Endothelial cell of umbilical vein (primary cell): ENCODE measurements at regions not wholly inside any gene's neighbourhood (a gene's known extent, or its start where the extent isn't known, plus 50 kb on each side); places are given as distances from the start of the nearest gene placed in this dataset.

Experiments
- BruUV-seq: library from RNA; stranded (reverse); fragments of 400-500 nt; replicated peaks from 2 replicates; lab custom pipeline; 2021; lab: Mats Ljungman, UMichigan
- CTCF ChIA-PET: fragments of 300-600, 350-600 bp; sonication (Branson Sonifier 250); formaldehyde crosslinking; loops from one replicate; lab custom pipeline; 2021; ENCODE audit warnings: antibody characterized with exemption, inconsistent platforms; lab: Charles Lee
- POLR2A ChIA-PET: fragments of 300-600, 350-600 bp; sonication (Branson Sonifier 250); formaldehyde crosslinking; loops from one replicate; lab custom pipeline; 2021; ENCODE audit warnings: antibody characterized with exemption, inconsistent platforms; lab: Charles Lee
- DNase-seq: peaks from one replicate; pipeline ENCODE4 v3.0.0-alpha.2; 2011; ENCODE audit warnings: low read depth, low spot score
- FAIRE-seq: peaks from 2 replicates; lab custom pipeline; 2011; peaks lifted over from hg19 to GRCh38; lab: Jason Lieb, UNC
- H2AFZ ChIP-seq: 2 replicates; pipeline ENCODE4 v1.6.0; 2012; ENCODE audit warnings: low read depth, low read length, control low read depth, inconsistent platforms
- H3K27ac ChIP-seq: 2 replicates; pipeline ENCODE4 v1.5.1; 2011; ENCODE audit warnings: low read depth, mild to moderate bottlenecking, control low read depth, low read length, moderate library complexity; ENCODE audit not compliant: insufficient read depth
- H3K27me3 ChIP-seq, 2 experiments: 2 replicates each; pipeline versions ENCODE4 v1.6.0 to v1.6.1; 2011; ENCODE audit warnings: low read length in 2 of 2, mixed read lengths in 1 of 2; ENCODE audit not compliant: control insufficient read depth in 2 of 2, insufficient read depth in 2 of 2
- H3K36me3 ChIP-seq, 2 experiments: 2 replicates in 1 of 2; 3 replicates in 1 of 2; pipeline ENCODE4 v1.5.1; 2011; ENCODE audit warnings: low read length in 2 of 2, mild to moderate bottlenecking in 1 of 2, moderate library complexity in 1 of 2; ENCODE audit not compliant: control insufficient read depth in 2 of 2, insufficient read depth in 2 of 2; ENCODE audit errors: extremely low read depth in 1 of 2
- H3K4me1 ChIP-seq: 3 replicates; pipeline ENCODE4 v1.5.1; 2011; ENCODE audit warnings: mild to moderate bottlenecking, low read length; ENCODE audit not compliant: control insufficient read depth, insufficient read depth; ENCODE audit errors: extremely low read depth
- H3K4me2 ChIP-seq: 2 replicates; pipeline ENCODE4 v1.6.1; 2011; ENCODE audit warnings: low read length, control low read depth, mixed read lengths; ENCODE audit not compliant: insufficient read depth
- H3K4me3 ChIP-seq, 3 experiments: fragments of 200-600 bp in 1 of 3; sonication (generic), shearing (Covaris generic) in 1 of 3; replicated peaks in 1 of 3; 2 replicates each; pipeline ENCODE4 v1.5.1; 2011 to 2016; ENCODE audit warnings: control low read depth in 3 of 3, low read length in 3 of 3, mild to moderate bottlenecking in 2 of 3, inconsistent platforms in 1 of 3, low read depth in 1 of 3, moderate library complexity in 1 of 3; ENCODE audit not compliant: insufficient read depth in 1 of 3
- H3K79me2 ChIP-seq: 2 replicates; pipeline ENCODE4 v1.6.0; 2012; ENCODE audit warnings: low read length, inconsistent platforms; ENCODE audit not compliant: control insufficient read depth, insufficient read depth
- H3K9ac ChIP-seq: replicated peaks from 2 replicates; pipeline ENCODE3; 2011; ENCODE audit warnings: low read length, control low read depth; ENCODE audit not compliant: insufficient read depth; ENCODE audit errors: extremely low read depth
- H3K9me1 ChIP-seq: replicated peaks from 3 replicates; pipeline ENCODE4 v1.6.0; 2011; ENCODE audit warnings: mild to moderate bottlenecking, low read length; ENCODE audit not compliant: control insufficient read depth, insufficient read depth; ENCODE audit errors: extremely low read depth
- H3K9me3 ChIP-seq: replicated peaks from 2 replicates; pipeline ENCODE4 v1.5.1; 2012; ENCODE audit warnings: low read length, inconsistent platforms; ENCODE audit not compliant: control insufficient read depth, insufficient read depth
- H4K20me1 ChIP-seq: replicated peaks from 2 replicates; pipeline ENCODE3; 2011; ENCODE audit warnings: mild to moderate bottlenecking, low read length; ENCODE audit not compliant: control insufficient read depth, insufficient read depth; ENCODE audit errors: extremely low read depth
- EZH2 ChIP-seq: IDR thresholded peaks from 2 replicates; pipeline ENCODE4 v1.6.1; 2012; ENCODE audit warnings: borderline replicate concordance, low read depth, mild to moderate bottlenecking, moderate library complexity, low read length, inconsistent platforms; ENCODE audit not compliant: severe bottlenecking
- FOS ChIP-seq: IDR thresholded peaks from 2 replicates; pipeline ENCODE4 v1.6.1; 2011; ENCODE audit warnings: mild to moderate bottlenecking, low read length, moderate library complexity, borderline replicate concordance; ENCODE audit not compliant: insufficient read depth
- GATA2 ChIP-seq: IDR thresholded peaks from 2 replicates; pipeline ENCODE4 v1.7.0; 2011; ENCODE audit warnings: low read depth, mild to moderate bottlenecking, moderate library complexity, mixed read lengths, low read length; ENCODE audit not compliant: insufficient read length, insufficient read depth
- MYC ChIP-seq: IDR thresholded peaks from one replicate; pipeline ENCODE4 v1.6.1; 2011; ENCODE audit warnings: mild to moderate bottlenecking, low read depth, low read length
- POLR2A ChIP-seq: IDR thresholded peaks from 2 replicates; pipeline ENCODE4 v1.6.1; 2012; ENCODE audit warnings: low read depth, mild to moderate bottlenecking, control low read depth, low read length
- POLR2AphosphoS5 ChIP-seq: IDR thresholded peaks from 2 replicates; pipeline ENCODE4 v1.6.1; 2012; ENCODE audit warnings: low read depth, mild to moderate bottlenecking, control low read depth, low read length, moderate library complexity; ENCODE audit not compliant: insufficient read depth
- dilution Hi-C: fragments of 300-500 bp; cut with MboI; formaldehyde crosslinking; loops from one replicate; pipeline ENCODE4 v1.15.0; 2019; ENCODE audit warnings: low sequenced_read_pairs; ENCODE audit not compliant: extremely low pct_ligation_motif_present
- intact Hi-C: fragments of 100-400 bp; cut with micrococcal nuclease; formaldehyde crosslinking; loops from one replicate; pipeline ENCODE4 v1.10.0; 2022
- TF ChIP-seq, protein P1 (sequence below), 2 donors: IDR thresholded peaks; 1 replicate in 1 of 2; 2 replicates in 1 of 2; pipeline ENCODE4 v1.5.1; 2011; ENCODE audit warnings: low read length in 2 of 2, mild to moderate bottlenecking in 2 of 2, moderate library complexity in 2 of 2, control low read depth in 1 of 2, inconsistent platforms in 1 of 2, low read depth in 1 of 2; ENCODE audit not compliant: insufficient read depth in 1 of 2; ENCODE audit errors: extremely low read depth in 1 of 2
- TF ChIP-seq, protein P2 (sequence below): IDR thresholded peaks from 2 replicates; pipeline ENCODE4 v1.6.1; 2011; ENCODE audit not compliant: insufficient read depth, insufficient read length

DNA sequence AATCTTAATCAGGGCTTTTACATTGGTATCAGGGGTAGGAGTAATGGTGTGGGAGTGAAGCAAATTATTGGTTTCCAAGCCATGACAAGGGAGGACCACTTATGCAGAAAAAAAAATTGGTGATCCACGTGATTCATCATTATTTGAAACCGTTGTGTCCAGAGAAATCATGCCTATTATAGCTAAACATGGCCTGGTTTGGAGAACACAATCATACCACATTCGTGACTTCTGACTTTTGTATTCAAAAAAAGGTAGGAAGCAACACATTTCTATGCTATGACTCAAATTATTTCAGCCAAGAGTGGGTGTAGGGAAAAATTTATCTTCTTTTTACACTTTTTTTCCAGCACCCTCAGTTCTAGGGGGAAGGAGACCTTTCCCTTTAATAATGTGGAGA, 924.3 kb upstream of the GBE1 start:
- no peak overlapping the region for H3K4me3 ChIP-seq
- no peaks in the 10 kb centered on the region for H3K79me2 ChIP-seq
- dilution Hi-C loops: no loop called here
- H3K4me1 ChIP-seq: no peaks in the 10 kb centered on the region
- H4K20me1 ChIP-seq: no peaks in the 10 kb centered on the region
- H3K9me3 ChIP-seq: peaks cover 2% of the 10 kb centered on the region
- POLR2A ChIA-PET: no interaction called here
- H3K36me3 ChIP-seq: no peaks in the 10 kb centered on the region
- H3K4me2 ChIP-seq: no peak overlapping the region
- no peaks in the 10 kb centered on the region for H3K9me1 ChIP-seq
- FAIRE-seq (no peak), DNase-seq (no peak)
- TF ChIP-seq MYC (no peak), GATA2 (no peak), EZH2 (no peak), POLR2A (no peak), FOS (no peak), POLR2AphosphoS5 (no peak)
- TF ChIP-seq, protein P1, sequence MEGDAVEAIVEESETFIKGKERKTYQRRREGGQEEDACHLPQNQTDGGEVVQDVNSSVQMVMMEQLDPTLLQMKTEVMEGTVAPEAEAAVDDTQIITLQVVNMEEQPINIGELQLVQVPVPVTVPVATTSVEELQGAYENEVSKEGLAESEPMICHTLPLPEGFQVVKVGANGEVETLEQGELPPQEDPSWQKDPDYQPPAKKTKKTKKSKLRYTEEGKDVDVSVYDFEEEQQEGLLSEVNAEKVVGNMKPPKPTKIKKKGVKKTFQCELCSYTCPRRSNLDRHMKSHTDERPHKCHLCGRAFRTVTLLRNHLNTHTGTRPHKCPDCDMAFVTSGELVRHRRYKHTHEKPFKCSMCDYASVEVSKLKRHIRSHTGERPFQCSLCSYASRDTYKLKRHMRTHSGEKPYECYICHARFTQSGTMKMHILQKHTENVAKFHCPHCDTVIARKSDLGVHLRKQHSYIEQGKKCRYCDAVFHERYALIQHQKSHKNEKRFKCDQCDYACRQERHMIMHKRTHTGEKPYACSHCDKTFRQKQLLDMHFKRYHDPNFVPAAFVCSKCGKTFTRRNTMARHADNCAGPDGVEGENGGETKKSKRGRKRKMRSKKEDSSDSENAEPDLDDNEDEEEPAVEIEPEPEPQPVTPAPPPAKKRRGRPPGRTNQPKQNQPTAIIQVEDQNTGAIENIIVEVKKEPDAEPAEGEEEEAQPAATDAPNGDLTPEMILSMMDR (IDR thresholded peaks at IDR 0.05; ENCODE audit: extremely low read depth in 1 of 2, insufficient read depth in 1 of 2, low read depth in 1 of 2, low read length in 2 of 2): no peak
- TF ChIP-seq, protein P2, sequence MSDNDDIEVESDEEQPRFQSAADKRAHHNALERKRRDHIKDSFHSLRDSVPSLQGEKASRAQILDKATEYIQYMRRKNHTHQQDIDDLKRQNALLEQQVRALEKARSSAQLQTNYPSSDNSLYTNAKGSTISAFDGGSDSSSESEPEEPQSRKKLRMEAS: no peak
- no peak overlapping the region for H2AFZ ChIP-seq
- no peak overlapping the region for H3K27ac ChIP-seq
- CTCF ChIA-PET: no interaction called here
- H3K27me3 ChIP-seq: no peaks in the 10 kb centered on the region
- intact Hi-C loops: no loop called here
- no TSS peak for BruUV-seq
- H3K9ac ChIP-seq: no peak overlapping the region
